H1 (cell line): ENCODE measurements at regions not wholly inside any gene's neighbourhood (a gene's known extent, or its start where the extent isn't known, plus 50 kb on each side); places are given as distances from the start of the nearest gene placed in this dataset.

ENCODE experiments used
- CTCF ChIA-PET: fragments of 300-600 bp; sonication (Branson Sonifier 250); formaldehyde crosslinking; loops from one replicate; lab custom pipeline; 2021; ENCODE audit not compliant: partially characterized antibody; lab: Charles Lee
- POLR2A ChIA-PET: fragments of 300-600 bp; sonication (Branson Sonifier 250); formaldehyde crosslinking; loops from one replicate; lab custom pipeline; 2021; ENCODE audit warnings: inconsistent platforms; ENCODE audit not compliant: partially characterized antibody; lab: Charles Lee
- DNase-seq, 2 experiments: peaks; one replicate each; pipeline versions ENCODE4 v3.0.0 to v3.0.0-alpha.2; 2010 to 2022; ENCODE audit warnings: low spot score in 2 of 2, low read depth in 1 of 2, mixed read lengths in 1 of 2
- FAIRE-seq: peaks from 2 replicates; lab custom pipeline; 2011; peaks lifted over from hg19 to GRCh38; lab: Jason Lieb, UNC
- H2AFZ ChIP-seq: 2 replicates; pipeline ENCODE4 v1.8.1; 2012; ENCODE audit warnings: low read length, inconsistent platforms
- H2AK5ac ChIP-seq: 2 replicates; pipeline ENCODE4 v1.6.1; 2013; ENCODE audit warnings: low read depth, low read length
- H2BK120ac ChIP-seq: replicated peaks from 2 replicates; pipeline ENCODE3; 2013; ENCODE audit warnings: low read depth, low read length, inconsistent platforms
- H2BK12ac ChIP-seq: 2 replicates; pipeline ENCODE4 v1.6.1; 2013; ENCODE audit warnings: low read depth, low read length
- H2BK15ac ChIP-seq: 2 replicates; pipeline ENCODE4 v1.6.1; 2013; ENCODE audit warnings: low read length
- H2BK20ac ChIP-seq: 2 replicates; pipeline ENCODE4 v1.6.1; 2013; ENCODE audit warnings: low read length
- H2BK5ac ChIP-seq: 2 replicates; pipeline ENCODE4 v1.6.1; 2013; ENCODE audit warnings: low read depth, low read length
- H3K14ac ChIP-seq: 2 replicates; pipeline ENCODE4 v1.6.1; 2013; ENCODE audit warnings: inconsistent platforms; ENCODE audit not compliant: insufficient read length
- H3K18ac ChIP-seq: 2 replicates; pipeline ENCODE4 v1.6.1; 2013; ENCODE audit warnings: low read length; ENCODE audit errors: extremely low read depth
- H3K23ac ChIP-seq: 2 replicates; pipeline ENCODE4 v1.6.1; 2013; ENCODE audit warnings: inconsistent platforms; ENCODE audit not compliant: insufficient read length
- H3K23me2 ChIP-seq: 2 replicates; pipeline ENCODE4 v1.6.1; 2013; ENCODE audit warnings: low read depth, low read length
- H3K27ac ChIP-seq: 2 replicates; pipeline ENCODE4 v1.6.1; 2011; ENCODE audit warnings: low read depth, low read length, inconsistent platforms
- H3K27me3 ChIP-seq, 4 experiments: replicated peaks in 1 of 4; 1 replicate in 1 of 4; 2 replicates in 3 of 4; pipeline versions ENCODE4 v1.6.1 to v1.8.1; 2011 to 2013; ENCODE audit warnings: low read length in 3 of 4, mild to moderate bottlenecking in 3 of 4, inconsistent platforms in 2 of 4, mixed read lengths in 2 of 4, moderate library complexity in 1 of 4; ENCODE audit not compliant: control insufficient read depth in 3 of 4, insufficient read depth in 3 of 4; ENCODE audit errors: extremely low read depth in 1 of 4
- H3K36me3 ChIP-seq, 4 experiments: 2 replicates each; pipeline versions ENCODE4 v1.6.1 to v1.8.1; 2011 to 2013; ENCODE audit warnings: mild to moderate bottlenecking in 4 of 4, low read length in 3 of 4, moderate library complexity in 2 of 4, control low read depth in 1 of 4, inconsistent platforms in 1 of 4; ENCODE audit not compliant: insufficient read depth in 4 of 4, control insufficient read depth in 2 of 4
- H3K4ac ChIP-seq: replicated peaks from 2 replicates; pipeline ENCODE3; 2013; ENCODE audit warnings: low read length, low read depth, mixed read lengths, inconsistent platforms; ENCODE audit not compliant: insufficient read length
- H3K4me1 ChIP-seq, 4 experiments: replicated peaks in 1 of 4; 1 replicate in 1 of 4; 2 replicates in 3 of 4; pipeline versions ENCODE4 v1.6.1 to v1.8.1; 2011 to 2013; ENCODE audit warnings: low read length in 3 of 4, inconsistent platforms in 2 of 4, mixed read lengths in 1 of 4; ENCODE audit not compliant: insufficient read depth in 4 of 4, control insufficient read depth in 3 of 4
- H3K4me2 ChIP-seq, 2 experiments: 2 replicates each; pipeline versions ENCODE4 v1.6.1 to v1.8.1; 2011 to 2013; ENCODE audit warnings: low read depth in 2 of 2, low read length in 2 of 2, control low read depth in 1 of 2, inconsistent platforms in 1 of 2, mild to moderate bottlenecking in 1 of 2; ENCODE audit not compliant: insufficient read depth in 1 of 2
- H3K4me3 ChIP-seq, 4 experiments: fragments of 200-600, 300-600 bp in 1 of 4; sonication (generic), shearing (Covaris generic), sonication (Bioruptor Twin) in 1 of 4; 2 replicates each; pipeline versions ENCODE4 v1.5.1 to v1.8.1; 2011 to 2016; ENCODE audit warnings: low read length in 4 of 4, low read depth in 3 of 4, control low read depth in 2 of 4, inconsistent platforms in 2 of 4, mild to moderate bottlenecking in 2 of 4, mixed read lengths in 1 of 4, moderate library complexity in 1 of 4; ENCODE audit not compliant: insufficient read depth in 2 of 4; ENCODE audit errors: extremely low read depth in 1 of 4
- H3K56ac ChIP-seq: replicated peaks from 2 replicates; pipeline ENCODE3; 2013; ENCODE audit warnings: low read depth, mild to moderate bottlenecking, mixed read lengths, low read length, inconsistent platforms; ENCODE audit not compliant: insufficient read length
- H3K79me1 ChIP-seq: 2 replicates; pipeline ENCODE4 v1.6.1; 2013; ENCODE audit warnings: low read depth, low read length, control low read depth
- H3K79me2 ChIP-seq, 2 experiments: 2 replicates each; pipeline versions ENCODE4 v1.6.1 to v1.8.1; 2012 to 2013; ENCODE audit warnings: low read length in 2 of 2, mild to moderate bottlenecking in 2 of 2, inconsistent platforms in 1 of 2; ENCODE audit not compliant: insufficient read depth in 2 of 2, control insufficient read depth in 1 of 2
- H3K9ac ChIP-seq, 4 experiments: replicated peaks in 1 of 4; 1 replicate in 1 of 4; 2 replicates in 3 of 4; pipeline versions ENCODE4 v1.6.1 to v1.8.1; 2011 to 2013; ENCODE audit warnings: low read depth in 3 of 4, low read length in 3 of 4, control low read depth in 2 of 4, mild to moderate bottlenecking in 2 of 4, moderate library complexity in 2 of 4, inconsistent platforms in 1 of 4; ENCODE audit errors: extremely low read depth in 1 of 4
- H3K9me3 ChIP-seq, 2 experiments: 2 replicates each; pipeline versions ENCODE4 v1.6.1 to v1.8.1; 2012 to 2013; ENCODE audit warnings: mild to moderate bottlenecking in 2 of 2, moderate library complexity in 2 of 2, control low read depth in 1 of 2, inconsistent platforms in 1 of 2, low read depth in 1 of 2, low read length in 1 of 2, mixed read lengths in 1 of 2; ENCODE audit not compliant: insufficient read depth in 2 of 2
- H4K20me1 ChIP-seq, 2 experiments: replicated peaks in 1 of 2; 2 replicates each; pipeline versions ENCODE3 to v1.8.1; 2011 to 2013; ENCODE audit warnings: inconsistent platforms in 2 of 2, low read length in 2 of 2, mild to moderate bottlenecking in 1 of 2; ENCODE audit not compliant: insufficient read depth in 2 of 2, control insufficient read depth in 1 of 2
- H4K5ac ChIP-seq: 2 replicates; pipeline ENCODE4 v1.6.1; 2013; ENCODE audit warnings: low read length, low read depth, mixed read lengths, inconsistent platforms; ENCODE audit not compliant: insufficient read length
- H4K8ac ChIP-seq: 2 replicates; pipeline ENCODE4 v1.8.0; 2013; ENCODE audit warnings: mild to moderate bottlenecking, moderate library complexity, low read length, inconsistent platforms; ENCODE audit not compliant: insufficient read depth; ENCODE audit errors: extremely low read depth
- H4K91ac ChIP-seq: replicated peaks from 2 replicates; pipeline ENCODE3; 2013; ENCODE audit warnings: low read length, mixed read lengths, inconsistent platforms; ENCODE audit not compliant: insufficient read length
- CBX8 ChIP-seq: fragments of 300-800, 300-1000 bp; sonication (generic); IDR thresholded peaks from 2 replicates; pipeline ENCODE4 v1.7.1; 2016; ENCODE audit warnings: low read depth, low read length, borderline replicate concordance
- CEBPB ChIP-seq: IDR thresholded peaks from 2 replicates; pipeline ENCODE4 v1.6.1; 2012; ENCODE audit warnings: low read depth, low read length
- CHD2 ChIP-seq: IDR thresholded peaks from 2 replicates; pipeline ENCODE4 v1.6.1; 2012; ENCODE audit warnings: low read length, improper control_type of control experiment
- E2F6 ChIP-seq: IDR thresholded peaks from 2 replicates; pipeline ENCODE4 v1.6.1; 2012; ENCODE audit warnings: inconsistent platforms
- GABPA ChIP-seq: IDR thresholded peaks from 2 replicates; pipeline ENCODE4 v1.6.1; 2011; ENCODE audit warnings: mild to moderate bottlenecking, low read length, moderate library complexity, borderline replicate concordance; ENCODE audit not compliant: insufficient read depth
- HDAC6 ChIP-seq: IDR thresholded peaks from one replicate; pipeline ENCODE4 v1.7.1; 2012; ENCODE audit warnings: low read depth, mild to moderate bottlenecking, inconsistent platforms, low read length, moderate library complexity
- JUN ChIP-seq: IDR thresholded peaks from 2 replicates; pipeline ENCODE4 v1.6.1; 2011; ENCODE audit warnings: low read depth, mild to moderate bottlenecking, improper control_type of control experiment, low read length
- JUND ChIP-seq: IDR thresholded peaks from 2 replicates; pipeline ENCODE4 v1.6.1; 2011; ENCODE audit warnings: mild to moderate bottlenecking, improper control_type of control experiment, low read length
- KDM1A ChIP-seq: fragments of 200-600, 300-600 bp; sonication (generic); IDR thresholded peaks from 2 replicates; pipeline ENCODE4 v1.7.1; 2016; ENCODE audit warnings: mild to moderate bottlenecking, low read length, borderline replicate concordance
- NRF1 ChIP-seq: IDR thresholded peaks from 2 replicates; pipeline ENCODE4 v1.6.1; 2011; ENCODE audit warnings: mild to moderate bottlenecking, low read depth, low read length, improper control_type of control experiment
- SIRT6 ChIP-seq: IDR thresholded peaks from one replicate; pipeline ENCODE4 v1.7.1; 2012; ENCODE audit warnings: low read length, inconsistent platforms
- SUZ12 ChIP-seq: fragments of 200-600 bp; sonication (generic); IDR thresholded peaks from 2 replicates; pipeline ENCODE4 v1.6.1; 2012; ENCODE audit warnings: mild to moderate bottlenecking, inconsistent platforms, low read length, moderate library complexity, mixed read lengths
- TBP ChIP-seq: IDR thresholded peaks from 2 replicates; pipeline ENCODE4 v1.6.1; 2011; ENCODE audit warnings: low read depth, low read length, improper control_type of control experiment
- TEAD4 ChIP-seq: IDR thresholded peaks from 2 replicates; pipeline ENCODE4 v1.6.1; 2012; ENCODE audit warnings: low read depth, low read length, inconsistent platforms, mixed read lengths
- WGBS, 2 experiments: shearing (Covaris generic) in 1 of 2; methylation state at CpG; one replicate each; pipeline versions ENCODE4 v1.1.6 to v1.1.7; 2013 to 2015; ENCODE audit warnings: low lambda C conversion rate in 2 of 2, mixed read lengths in 2 of 2, inconsistent platforms in 1 of 2, low coverage in 1 of 2, missing lambda C conversion rate in 1 of 2; ENCODE audit not compliant: insufficient replicate concordance in 2 of 2, insufficient coverage in 1 of 2, insufficient read length in 1 of 2; ENCODE audit errors: extremely low coverage in 1 of 2, missing lambda C conversion rate in 1 of 2; 5-methylcytosine and 5-hydroxymethylcytosine counted together
- TF ChIP-seq, protein P1 (sequence below): IDR thresholded peaks from 2 replicates; pipeline ENCODE4 v1.6.1; 2011; ENCODE audit warnings: low read length, improper control_type of control experiment

- Histone ChIP-seq H3K23ac (no peak overlapping the region), H3K4me3 (no peak overlapping the region), H3K18ac (no peak overlapping the region), H3K36me3 (no peaks in the 10 kb centered on the region), H3K9ac (no peak overlapping the region), H2BK120ac (no peak overlapping the region), H2BK12ac (no peak overlapping the region), H2BK5ac (no peak overlapping the region), H3K56ac (no peak overlapping the region), H3K4ac (no peak overlapping the region), H2BK15ac (no peak overlapping the region), H3K27ac (no peak overlapping the region), H4K20me1 (no peaks in the 10 kb centered on the region), H3K4me1 (no peaks in the 10 kb centered on the region), H3K27me3 (no peaks in the 10 kb centered on the region), H4K91ac (no peak overlapping the region), H3K14ac (no peak overlapping the region), H2BK20ac (no peak overlapping the region), H3K79me2 (no peaks in the 10 kb centered on the region), H4K8ac (no peak overlapping the region), H2AFZ (no peak overlapping the region), H3K4me2 (no peak overlapping the region), H4K5ac (no peak overlapping the region), H3K9me3 (no peaks in the 10 kb centered on the region), H3K79me1 (no peaks in the 10 kb centered on the region), H3K23me2 (no peaks in the 10 kb centered on the region), H2AK5ac (no peak overlapping the region)
- WGBS, 2 experiments: 91% methylated on average over 1 of the region's 1 CpG; no CpG with 5 or more reads in 1 of the 2 experiments
- ChIA-PET CTCF (interaction anchor here (0.8 to 1.2 kb wide), 3 partner anchors 69 to 114 kb away, joined by 3 to 5 read pairs (median 3); no protein-coding TSS in a partner anchor), POLR2A (no interaction called here)
- DNase-seq (no peak), FAIRE-seq (no peak)
- no peak for TF ChIP-seq CHD2
- TF ChIP-seq HDAC6: no peak
- no peak for TF ChIP-seq TEAD4
- TF ChIP-seq SIRT6: no peak
- no peak for TF ChIP-seq KDM1A
- TF ChIP-seq, protein P1, sequence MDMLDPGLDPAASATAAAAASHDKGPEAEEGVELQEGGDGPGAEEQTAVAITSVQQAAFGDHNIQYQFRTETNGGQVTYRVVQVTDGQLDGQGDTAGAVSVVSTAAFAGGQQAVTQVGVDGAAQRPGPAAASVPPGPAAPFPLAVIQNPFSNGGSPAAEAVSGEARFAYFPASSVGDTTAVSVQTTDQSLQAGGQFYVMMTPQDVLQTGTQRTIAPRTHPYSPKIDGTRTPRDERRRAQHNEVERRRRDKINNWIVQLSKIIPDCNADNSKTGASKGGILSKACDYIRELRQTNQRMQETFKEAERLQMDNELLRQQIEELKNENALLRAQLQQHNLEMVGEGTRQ: no peak
- TF ChIP-seq NRF1: no peak
- no peak for TF ChIP-seq CBX8
- TF ChIP-seq TBP: no peak
- TF ChIP-seq CEBPB: no peak
- no peak for TF ChIP-seq E2F6
- no peak for TF ChIP-seq JUND
- TF ChIP-seq GABPA: no peak
- TF ChIP-seq SUZ12: no peak
- TF ChIP-seq JUN: no peak
Measured at GRCh38 chr5:36529142-36529541, 77.3 kb upstream of the SLC1A3 start.
